HEK293 (cell line): ENCODE measurements at regions not wholly inside any gene's neighbourhood (a gene's known extent, or its start where the extent isn't known, plus 50 kb on each side); places are given as distances from the start of the nearest gene placed in this dataset.

Experiments used
- CTCF ChIA-PET: fragments of 350-600 bp; formaldehyde crosslinking; extraction: SDS; loops from one replicate; lab custom pipeline; 2021; ENCODE audit warnings: antibody characterized with exemption; lab: Yijun Ruan, JAX
- POLR2A ChIA-PET: fragments of 300-600 bp; formaldehyde crosslinking; extraction: SDS; loops from one replicate; lab custom pipeline; 2020; ENCODE audit warnings: antibody characterized with exemption, inconsistent platforms; lab: Yijun Ruan, JAX
- H3K27ac ChIP-seq: fragments of 200-500 bp; sonication (Bioruptor generic); 2 replicates; pipeline ENCODE4 v1.5.1; 2014; ENCODE audit warnings: low read depth, low read length, control low read depth, inconsistent platforms; ENCODE audit errors: extremely low read depth
- H3K36me3 ChIP-seq, 2 experiments: fragments of 200-500 bp in 1 of 2; sonication (Bioruptor generic) in 1 of 2; 1 replicate in 1 of 2; 2 replicates in 1 of 2; pipeline ENCODE4 v1.5.1; 2014 to 2017; ENCODE audit warnings: inconsistent platforms in 2 of 2, low read length in 2 of 2; ENCODE audit not compliant: control insufficient read depth in 2 of 2, insufficient read depth in 1 of 2
- H3K4me1 ChIP-seq: fragments of 200-500 bp; sonication (Bioruptor generic); 2 replicates; pipeline ENCODE4 v1.5.1; 2014; ENCODE audit warnings: mild to moderate bottlenecking, low read length, inconsistent platforms; ENCODE audit not compliant: control insufficient read depth, insufficient read depth
- H3K4me3 ChIP-seq: 2 replicates; pipeline ENCODE4 v1.5.1; 2011; ENCODE audit warnings: low read depth, mild to moderate bottlenecking, control low read depth, low read length, moderate library complexity
- H3K9me3 ChIP-seq: fragments of 200-500 bp; sonication (Bioruptor generic); 2 replicates; pipeline ENCODE4 v1.5.1; 2014; ENCODE audit warnings: low read depth, low read length, inconsistent platforms; ENCODE audit not compliant: control insufficient read depth, insufficient read depth
- AEBP2 ChIP-seq: fragments of 450-650 bp; formaldehyde crosslinking; IDR thresholded peaks from 2 replicates; pipeline ENCODE4 v1.5.1; 2016; ENCODE audit warnings: missing biosample characterization, missing genetic modification characterization, borderline replicate concordance
- ATF2 ChIP-seq: fragments of 450-650 bp; formaldehyde crosslinking; IDR thresholded peaks from 2 replicates; pipeline ENCODE4 v1.5.1; 2016; ENCODE audit warnings: missing biosample characterization, missing genetic modification characterization, low read depth
- CTCF ChIP-seq: fragments of 450-650 bp; formaldehyde crosslinking; IDR thresholded peaks from 2 replicates; pipeline ENCODE4 v1.5.1; 2016; ENCODE audit warnings: missing biosample characterization, missing genetic modification characterization
- KLF8 ChIP-seq: fragments of 450-650 bp; formaldehyde crosslinking; IDR thresholded peaks from 2 replicates; pipeline ENCODE4 v1.5.1; 2016; ENCODE audit warnings: missing biosample characterization, missing genetic modification characterization
- ZBTB49 ChIP-seq: fragments of 450-650 bp; formaldehyde crosslinking; IDR thresholded peaks from 2 replicates; pipeline ENCODE4 v1.5.1; 2016; ENCODE audit warnings: missing biosample characterization, missing genetic modification characterization, low read depth
- ZFP3 ChIP-seq: fragments of 450-650 bp; formaldehyde crosslinking; IDR thresholded peaks from 2 replicates; pipeline ENCODE4 v1.5.1; 2016; ENCODE audit warnings: low read depth, missing biosample characterization, missing genetic modification characterization
- ZFP41 ChIP-seq: fragments of 450-650 bp; formaldehyde crosslinking; IDR thresholded peaks from 2 replicates; pipeline ENCODE4 v1.5.1; 2016; ENCODE audit warnings: missing biosample characterization, missing genetic modification characterization, borderline replicate concordance
- ZNF155 ChIP-seq: fragments of 450-650 bp; formaldehyde crosslinking; IDR thresholded peaks from 2 replicates; pipeline ENCODE4 v1.5.1; 2016; ENCODE audit warnings: missing biosample characterization, missing genetic modification characterization
- ZNF169 ChIP-seq: fragments of 450-650 bp; formaldehyde crosslinking; IDR thresholded peaks from 2 replicates; pipeline ENCODE4 v1.5.1; 2016; ENCODE audit warnings: missing biosample characterization, missing genetic modification characterization
- ZNF175 ChIP-seq: fragments of 450-650 bp; formaldehyde crosslinking; IDR thresholded peaks from 2 replicates; pipeline ENCODE4 v1.5.1; 2016; ENCODE audit warnings: missing biosample characterization, missing genetic modification characterization
- ZNF324 ChIP-seq: fragments of 450-650 bp; formaldehyde crosslinking; IDR thresholded peaks from 2 replicates; pipeline ENCODE4 v1.5.1; 2016; ENCODE audit warnings: missing biosample characterization, missing genetic modification characterization
- ZNF394 ChIP-seq: fragments of 450-650 bp; formaldehyde crosslinking; IDR thresholded peaks from 2 replicates; pipeline ENCODE4 v1.5.1; 2016; ENCODE audit warnings: missing biosample characterization, missing genetic modification characterization, mild to moderate bottlenecking, moderate library complexity, borderline replicate concordance
- ZNF473 ChIP-seq: fragments of 450-650 bp; formaldehyde crosslinking; IDR thresholded peaks from 2 replicates; pipeline ENCODE4 v1.5.1; 2017; ENCODE audit warnings: missing biosample characterization, missing genetic modification characterization
- ZNF555 ChIP-seq: fragments of 450-650 bp; formaldehyde crosslinking; conservative IDR thresholded peaks from 2 replicates; pipeline ENCODE4 v1.5.1; 2017; ENCODE audit warnings: missing biosample characterization, mild to moderate bottlenecking, missing genetic modification characterization, inconsistent platforms
- ZNF701 ChIP-seq: fragments of 450-650 bp; formaldehyde crosslinking; IDR thresholded peaks from 2 replicates; pipeline ENCODE4 v1.5.1; 2016; ENCODE audit warnings: missing biosample characterization, missing genetic modification characterization
- ZNF785 ChIP-seq: fragments of 450-650 bp; formaldehyde crosslinking; IDR thresholded peaks from 2 replicates; pipeline ENCODE4 v1.5.1; 2016; ENCODE audit warnings: missing biosample characterization, missing genetic modification characterization
- ZNF792 ChIP-seq: fragments of 450-650 bp; formaldehyde crosslinking; IDR thresholded peaks from 2 replicates; pipeline ENCODE4 v1.5.1; 2016; ENCODE audit warnings: missing biosample characterization, missing genetic modification characterization
- ZNF830 ChIP-seq: fragments of 450-650 bp; IDR thresholded peaks from 2 replicates; pipeline ENCODE4 v1.5.0; 2018; ENCODE audit warnings: missing biosample characterization, missing genetic modification characterization, low read depth, mild to moderate bottlenecking, moderate library complexity
- ZNF843 ChIP-seq: fragments of 450-650 bp; formaldehyde crosslinking; IDR thresholded peaks from 2 replicates; pipeline ENCODE4 v1.5.1; 2016; ENCODE audit warnings: missing biosample characterization, missing genetic modification characterization
- ZSCAN23 ChIP-seq: fragments of 450-650 bp; formaldehyde crosslinking; IDR thresholded peaks from 2 replicates; pipeline ENCODE4 v1.5.1; 2016; ENCODE audit warnings: missing biosample characterization, missing genetic modification characterization

DNA sequence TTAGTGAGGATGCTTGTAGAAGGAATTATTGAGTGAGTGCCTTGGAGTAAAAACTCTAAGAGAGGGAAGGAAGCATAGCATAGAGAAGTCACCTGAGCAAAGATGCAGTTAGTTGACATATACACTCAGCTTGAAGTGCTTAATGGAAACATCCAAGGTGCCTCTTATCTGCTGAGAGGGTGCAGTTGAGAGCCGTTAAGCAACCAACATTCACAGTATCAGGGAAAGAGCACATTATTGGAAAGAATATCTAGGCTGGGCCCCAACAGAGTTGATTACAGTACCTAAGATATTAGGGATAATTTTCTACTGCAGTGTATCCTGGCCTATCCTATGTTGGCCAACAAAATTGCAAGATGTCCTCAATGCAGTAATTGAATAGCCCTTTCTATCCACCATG is 302.0 kb downstream of the ETV1 start (continued):
- TF ChIP-seq ZNF394 (tag by site-specific recombination): no peak

GRCh38 chr7:13692548-13692947 is 296.9 kb downstream of the ETV1 start:
- Histone ChIP-seq H3K9me3 (no peaks in the 10 kb centered on the region), H3K36me3 (no peaks in the 10 kb centered on the region), H3K4me1 (no peaks in the 10 kb centered on the region), H3K27ac (no peak overlapping the region), H3K4me3 (no peak overlapping the region)
- POLR2A ChIA-PET: no interaction called here
- TF ChIP-seq ZNF175 (tag by site-specific recombination): no peak
- TF ChIP-seq ZNF785: no peak
- no peak for TF ChIP-seq AEBP2 (tag by site-specific recombination)
- TF ChIP-seq ZNF473: no peak
- no peak for TF ChIP-seq CTCF (tag by site-specific recombination)
- no peak for TF ChIP-seq ZFP3 (tag by site-specific recombination)
- TF ChIP-seq ZNF843 (tag by site-specific recombination): no peak
- no peak for TF ChIP-seq KLF8 (tag by site-specific recombination)
- no peak for TF ChIP-seq ZNF830
- no peak for TF ChIP-seq ZFP41 (tag by site-specific recombination)
- no peak for TF ChIP-seq ATF2 (tag by site-specific recombination)
- no peak for TF ChIP-seq ZBTB49 (tag by site-specific recombination)
- TF ChIP-seq ZNF555: no peak
- CTCF ChIA-PET: no interaction called here

DNA sequence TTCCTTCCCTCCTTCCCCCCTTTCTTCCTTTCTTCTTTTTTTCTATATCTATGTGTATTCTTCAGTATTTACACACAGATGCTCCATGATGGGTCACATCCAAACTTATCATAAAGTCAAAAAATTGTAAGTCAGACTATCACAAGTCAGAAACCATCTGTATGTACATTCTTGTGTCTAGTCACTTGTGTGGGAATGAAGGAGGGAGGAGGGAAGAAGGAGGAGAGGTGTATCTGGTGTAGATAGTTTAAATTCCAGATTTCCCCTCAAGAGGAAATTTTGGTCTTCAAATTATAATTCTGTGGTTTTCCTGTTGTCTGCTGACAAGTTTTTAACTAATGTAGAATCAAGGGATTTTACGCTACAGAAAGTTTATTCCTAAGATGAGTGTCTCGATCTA is 287.2 kb downstream of the ETV1 start:
- no peak overlapping the region for H3K4me3 ChIP-seq
- no peaks in the 10 kb centered on the region for H3K9me3 ChIP-seq
- no peak overlapping the region for H3K27ac ChIP-seq
- no peaks in the 10 kb centered on the region for H3K36me3 ChIP-seq
- ChIA-PET CTCF (no interaction called here), POLR2A (no interaction called here)
- no peak for TF ChIP-seq ZNF701 (tag by site-specific recombination)
- no peak for TF ChIP-seq ZNF169 (tag by site-specific recombination)
- no peak for TF ChIP-seq ZNF324 (tag by site-specific recombination)
- no peak for TF ChIP-seq ZNF155 (tag by site-specific recombination)
- TF ChIP-seq ZNF792: no peak
- TF ChIP-seq ZSCAN23 (tag by site-specific recombination): no peak
- no peaks in the 10 kb centered on the region for H3K4me1 ChIP-seq
